ENCODE measurements at regions not wholly inside any gene's neighbourhood (a gene's known extent, or its start where the extent isn't known, plus 50 kb on each side); places are given as distances from the start of the nearest gene placed in this dataset.
"Not testable (repeated sequence)": the region's sequence is repeated elsewhere in the genome, so short reads cannot be mapped to it uniquely, and the experiment has no call there.

GRCh38 chrX:87434618-87435017 is 83.0 kb upstream of the KLHL4 start:
- Histone ChIP-seq H3K4me1 (replicated peaks in 1 of 2; ENCODE audit: control insufficient read depth in 2 of 2, insufficient read depth in 2 of 2, low read length in 2 of 2) (no peaks in the 10 kb centered on the region), H3K9me3 (replicated peaks; ENCODE audit: control insufficient read depth, insufficient read depth, low read depth, low read length) (no peaks in the 10 kb centered on the region), H3K9me1 (ENCODE audit: control insufficient read depth, insufficient read depth, low read length) (no peaks in the 10 kb centered on the region), H4K20me1 (replicated peaks; ENCODE audit: control insufficient read depth, insufficient read depth, low read length) (no peaks in the 10 kb centered on the region), H3K79me2 (ENCODE audit: control insufficient read depth, insufficient read depth, low read length) (no peaks in the 10 kb centered on the region), H3K36me3 (ENCODE audit: control insufficient read depth, insufficient read depth, low read length) (no peaks in the 10 kb centered on the region), H3K27me3 (ENCODE audit: control insufficient read depth in 2 of 2, insufficient read depth in 2 of 2, low read length in 2 of 2) (no peaks in the 10 kb centered on the region), H3K9ac (ENCODE audit: insufficient read depth in 1 of 2, low read depth in 2 of 2, low read length in 2 of 2) (no peak overlapping the region), H3K27ac (ENCODE audit: extremely low read depth, low read depth, low read length) (no peak overlapping the region), H3K4me3 (no peak overlapping the region), H3K4me2 (ENCODE audit: insufficient read depth, low read length) (no peak overlapping the region), H2AFZ (ENCODE audit: low read depth, low read length) (no peak overlapping the region)
- ChIA-PET CTCF (ENCODE audit: low intra/inter-chr PET ratio) (no interaction called here), POLR2A (no interaction called here)
- in situ Hi-C loops (cut with MboI) (no loop called here), intact Hi-C loops (cut with micrococcal nuclease) (no loop called here)
- ATAC-seq (no peak), FAIRE-seq (no peak), DNase-seq (ENCODE audit: extremely low read depth in 1 of 4, low spot score in 3 of 4) (no peak)
- WGBS (ENCODE audit: insufficient coverage, low coverage, missing lambda C conversion rate): 37% methylated on average over 4 of the region's 4 CpGs
- BruUV-seq (replicated peaks): no TSS peak
- TF ChIP-seq EP300 (IDR thresholded peaks at IDR 0.05; ENCODE audit: low read length): no peak
- no peak for TF ChIP-seq MTA1 (IDR thresholded peaks at IDR 0.05; ENCODE audit: borderline replicate concordance)
- no peak for TF ChIP-seq BRD9 (IDR thresholded peaks at IDR 0.05; ENCODE audit: low read depth, partially characterized antibody)
- TF ChIP-seq HSF4 (CRISPR knock-in tag; IDR thresholded peaks at IDR 0.05; ENCODE audit: borderline replicate concordance): no peak
- no peak for TF ChIP-seq SIN3A (IDR thresholded peaks at IDR 0.05; ENCODE audit: borderline replicate concordance in 2 of 2, control insufficient read depth in 1 of 2, low read depth in 2 of 2, low read length in 2 of 2)
- TF ChIP-seq GTF2B (IDR thresholded peaks at IDR 0.05; ENCODE audit: extremely low read depth, insufficient read length): no peak
- TF ChIP-seq DNMT1 (IDR thresholded peaks at IDR 0.05): no peak
- no peak for TF ChIP-seq PURB (CRISPR knock-in tag; IDR thresholded peaks at IDR 0.05; ENCODE audit: low read depth)
- no peak for TF ChIP-seq CREB5 (CRISPR knock-in tag; IDR thresholded peaks at IDR 0.05)
- no peak for TF ChIP-seq STAT6 (CRISPR knock-in tag; IDR thresholded peaks at IDR 0.05)
- TF ChIP-seq ZNF785 (CRISPR knock-in tag; IDR thresholded peaks at IDR 0.05): no peak

- FAIRE-seq: not testable (repeated sequence)
These were observed 69.0 kb upstream of the KLHL4 start for GRCh38 chrX:87448613-87449012.

More at GRCh38 chrX:87448613-87449012, 69.0 kb upstream of the KLHL4 start:
- H3K4me1 ChIP-seq (replicated peaks in 1 of 2; ENCODE audit: control insufficient read depth in 2 of 2, insufficient read depth in 2 of 2, low read length in 2 of 2); H3K79me2 ChIP-seq (ENCODE audit: control insufficient read depth, insufficient read depth, low read length); H3K4me3 ChIP-seq; H3K9me1 ChIP-seq (ENCODE audit: control insufficient read depth, insufficient read depth, low read length); H3K4me2 ChIP-seq (ENCODE audit: insufficient read depth, low read length); CTCF ChIA-PET (ENCODE audit: low intra/inter-chr PET ratio); POLR2A ChIA-PET; H3K27ac ChIP-seq (ENCODE audit: extremely low read depth, low read depth, low read length); H3K36me3 ChIP-seq (ENCODE audit: control insufficient read depth, insufficient read depth, low read length); H3K27me3 ChIP-seq (ENCODE audit: control insufficient read depth in 2 of 2, insufficient read depth in 2 of 2, low read length in 2 of 2); in situ Hi-C loops (cut with MboI); ATAC-seq; DNase-seq (ENCODE audit: extremely low read depth in 1 of 4, low spot score in 3 of 4); H3K9ac ChIP-seq (ENCODE audit: insufficient read depth in 1 of 2, low read depth in 2 of 2, low read length in 2 of 2); H2AFZ ChIP-seq (ENCODE audit: low read depth, low read length); H3K9me3 ChIP-seq (replicated peaks; ENCODE audit: control insufficient read depth, insufficient read depth, low read depth, low read length); intact Hi-C loops (cut with micrococcal nuclease); H4K20me1 ChIP-seq (replicated peaks; ENCODE audit: control insufficient read depth, insufficient read depth, low read length); BruUV-seq (replicated peaks): not testable (repeated sequence)
- WGBS (ENCODE audit: insufficient coverage, low coverage, missing lambda C conversion rate): 67% methylated on average over 1 of the region's 10 CpGs
